ENCODE measurements at regions not wholly inside any gene's neighbourhood (a gene's known extent, or its start where the extent isn't known, plus 50 kb on each side); places are given as distances from the start of the nearest gene placed in this dataset.
A peak's percentile ranks its signal among the peaks of the same experiment; 100 is the strongest.
"Not testable (repeated sequence)": the region's sequence is repeated elsewhere in the genome, so short reads cannot be mapped to it uniquely, and the experiment has no call there.

DNA sequence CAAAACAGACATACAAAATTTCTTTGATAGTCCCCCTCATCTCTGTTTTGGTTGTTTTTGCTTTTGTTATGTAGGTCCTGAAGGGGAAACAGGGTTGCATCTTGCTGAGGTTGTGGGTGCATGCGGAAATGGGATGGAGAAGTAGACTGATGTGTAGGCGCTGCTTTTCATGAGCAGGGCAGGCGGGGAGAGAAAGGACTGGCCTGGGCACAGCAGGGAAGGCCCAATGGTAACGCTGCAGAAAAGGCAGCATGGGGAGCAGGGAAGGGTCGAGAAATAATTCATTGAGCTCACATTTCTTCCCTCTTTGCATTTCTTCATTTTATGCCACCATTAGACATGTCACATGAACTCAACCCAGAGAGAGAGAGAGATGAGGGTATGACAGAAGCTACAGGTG is 74.3 kb upstream of the CCN2 start:
- DNase-seq (ENCODE audit: low spot score in 2 of 2): no peak
- H3K4me3 ChIP-seq: no peak overlapping the region
- H3K27ac ChIP-seq: no peak overlapping the region
- no peaks in the 10 kb centered on the region for H3K9me3 ChIP-seq
- H3K4me1 ChIP-seq: no peaks in the 10 kb centered on the region
- TF ChIP-seq POLR2AphosphoS5 (IDR thresholded peaks at IDR 0.05) (no peak), CTCF (IDR thresholded peaks at IDR 0.05) (no peak), POLR2A (IDR thresholded peaks at IDR 0.05) (no peak)
- intact Hi-C loops (cut with DNase I; ENCODE audit: low total_unique reads): no loop called here
- H3K36me3 ChIP-seq: no peaks in the 10 kb centered on the region
- no peaks in the 10 kb centered on the region for H3K27me3 ChIP-seq

GRCh38 chr6:132023490-132023889 is 72.3 kb upstream of the CCN2 start:
- TF ChIP-seq POLR2A (IDR thresholded peaks at IDR 0.05): no peak
- H3K4me3 ChIP-seq: no peak overlapping the region
- no peaks in the 10 kb centered on the region for H3K9me3 ChIP-seq
- H3K36me3 ChIP-seq: no peaks in the 10 kb centered on the region
- intact Hi-C loops (cut with DNase I; ENCODE audit: low total_unique reads): no loop called here
- H3K4me1 ChIP-seq: no peaks in the 10 kb centered on the region
- no peak overlapping the region for H3K27ac ChIP-seq
- DNase-seq (ENCODE audit: low spot score in 2 of 2): no peak
- H3K27me3 ChIP-seq: no peaks in the 10 kb centered on the region

- intact Hi-C loops (cut with DNase I; ENCODE audit: low total_unique reads): loop anchor here (1.0 kb wide), 1 partner anchor 27 kb away; no protein-coding TSS in a partner anchor
- Histone ChIP-seq H3K9me3 (no peaks in the 10 kb centered on the region), H3K36me3 (no peaks in the 10 kb centered on the region), H3K4me1 (no peaks in the 10 kb centered on the region), H3K27ac (no peak overlapping the region), H3K4me3 (no peak overlapping the region), H3K27me3 (no peaks in the 10 kb centered on the region)
- peak in 1 of 2 donors; percentile 47 for DNase-seq (ENCODE audit: low spot score in 2 of 2)
- TF ChIP-seq CTCF (IDR thresholded peaks at IDR 0.05): no peak
- no peak for TF ChIP-seq POLR2A (IDR thresholded peaks at IDR 0.05)
- TF ChIP-seq POLR2AphosphoS5 (IDR thresholded peaks at IDR 0.05): no peak
Observed at GRCh38 chr6:132021552-132022375, 70.6 kb upstream of the CCN2 start.

- H3K9me3 ChIP-seq; intact Hi-C loops (cut with DNase I; ENCODE audit: low total_unique reads); H3K4me3 ChIP-seq; H3K36me3 ChIP-seq; H3K4me1 ChIP-seq; DNase-seq (ENCODE audit: low spot score in 2 of 2); H3K27me3 ChIP-seq: not testable (repeated sequence)
- H3K27ac ChIP-seq: peak overlapping the region; percentile 55 to 78
Observed at GRCh38 chr6:132020918-132021317, 69.7 kb upstream of the CCN2 start.

GRCh38 chr6:132020138-132020581 is 69.0 kb upstream of the CCN2 start:
- intact Hi-C loops (cut with DNase I; ENCODE audit: low total_unique reads): no loop called here
- no peaks in the 10 kb centered on the region for H3K36me3 ChIP-seq
- DNase-seq (ENCODE audit: low spot score in 2 of 2): peak in 1 of 2 donors; percentile 18

More at GRCh38 chr6:132020138-132020581, 69.0 kb upstream of the CCN2 start:
- Histone ChIP-seq H3K27ac (peak overlapping the region; percentile 55 to 78), H3K9me3 (no peaks in the 10 kb centered on the region), H3K27me3 (no peaks in the 10 kb centered on the region), H3K4me1 (no peaks in the 10 kb centered on the region), H3K4me3 (no peak overlapping the region)
- TF ChIP-seq CTCF (IDR thresholded peaks at IDR 0.05) (no peak), POLR2A (IDR thresholded peaks at IDR 0.05) (no peak)
